ENCODE measurements at regions not wholly inside any gene's neighbourhood (a gene's known extent, or its start where the extent isn't known, plus 50 kb on each side); places are given as distances from the start of the nearest gene placed in this dataset.

DNA sequence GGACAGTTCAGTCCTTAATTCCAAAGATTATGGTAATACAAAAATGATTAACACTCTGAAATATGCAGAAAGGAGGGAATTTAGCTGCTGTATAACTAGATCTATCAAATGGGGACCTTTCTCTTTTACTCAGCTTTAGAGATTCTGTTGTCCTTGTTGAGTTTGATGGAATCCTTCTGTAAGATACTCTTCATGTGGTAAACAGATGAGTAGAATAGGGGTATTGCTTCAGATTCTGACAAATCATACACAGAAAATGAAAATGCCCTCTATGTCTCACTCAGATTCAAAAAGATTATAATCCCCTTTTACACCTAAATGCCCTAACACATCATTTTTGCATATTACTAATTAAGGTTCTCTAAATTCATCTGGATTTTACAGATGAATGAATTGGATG, 50.7 kb downstream of the ARHGAP35 start:
- DNase-seq = no peak

DNA sequence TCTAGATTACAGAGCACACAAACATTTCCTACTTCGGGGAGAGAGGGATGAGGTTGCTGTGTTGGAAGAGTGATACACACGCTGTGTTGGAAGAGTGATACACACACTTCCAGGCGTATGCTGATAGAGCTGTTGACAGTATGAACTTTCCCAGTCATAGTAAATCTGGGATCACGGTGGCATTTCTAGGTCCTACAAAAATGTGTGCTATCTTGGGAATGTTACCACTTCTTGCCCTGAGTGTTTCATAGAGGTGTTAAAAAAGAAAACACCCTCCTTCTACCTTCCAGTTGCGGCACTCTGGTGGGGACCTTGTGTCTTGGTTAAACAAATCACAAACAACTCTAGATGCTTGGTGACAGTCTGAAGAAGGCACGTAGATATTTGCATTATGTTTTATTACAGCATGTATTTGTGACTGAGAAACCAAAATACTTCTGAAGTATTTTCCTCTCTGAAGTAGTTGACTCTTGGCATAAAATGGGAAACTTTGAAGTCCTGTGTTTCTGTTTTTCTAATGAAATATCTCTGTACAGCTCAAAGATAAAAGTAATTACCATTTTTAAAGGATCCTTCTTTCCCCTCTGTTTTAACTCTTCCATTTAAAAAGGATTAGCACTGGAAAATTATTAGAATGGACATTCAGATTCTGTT, 52.5 kb downstream of the ARHGAP35 start:
- DNase-seq = no peak

DNA sequence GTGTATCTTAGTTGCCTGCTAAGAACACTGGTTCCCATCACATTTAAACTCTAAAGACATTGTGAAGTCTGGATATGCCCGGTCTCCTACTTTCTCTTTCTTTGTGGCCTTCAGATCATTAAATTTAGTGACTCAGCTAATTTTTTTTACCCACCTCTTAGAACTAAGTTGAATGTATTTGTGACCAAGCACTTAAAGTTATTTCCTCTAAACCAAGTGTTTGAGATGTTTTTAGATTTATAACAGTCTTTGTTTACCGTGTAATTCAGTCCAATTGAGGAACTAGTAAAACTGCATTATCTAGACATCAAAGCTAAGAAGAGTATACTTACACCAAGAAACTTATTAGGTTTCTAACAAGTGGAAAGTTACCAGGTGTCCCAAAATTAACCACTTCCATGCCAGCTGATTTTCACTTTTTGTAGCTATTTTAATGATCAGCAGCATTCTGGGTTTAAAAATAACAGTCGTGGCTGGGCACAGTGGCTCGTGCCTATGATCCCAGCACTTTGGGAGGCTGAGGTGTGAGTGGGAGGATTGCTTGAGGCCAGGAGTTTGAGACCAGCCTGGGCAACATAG, 53.1 kb downstream of the ARHGAP35 start:
- DNase-seq = peak in 1 of 2 donors; percentile 7

DNA sequence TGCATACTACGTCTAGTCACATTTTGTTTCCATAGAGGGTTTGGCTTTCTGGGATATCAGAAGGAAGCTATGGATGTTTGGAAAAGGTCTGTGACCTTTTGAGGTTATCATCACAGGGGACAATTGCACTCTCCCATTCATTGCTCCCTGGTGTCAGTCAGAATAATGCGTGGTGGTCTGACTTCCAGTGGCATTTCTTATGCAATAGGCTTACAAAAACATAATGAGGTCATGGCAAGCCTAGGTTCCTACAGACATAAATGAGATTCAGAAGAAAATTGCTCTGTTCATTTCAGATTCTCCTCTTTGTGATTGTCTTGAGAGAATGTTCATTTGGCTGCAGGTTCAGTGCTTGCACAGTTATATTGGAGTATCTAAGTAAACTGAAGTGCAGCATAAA, 54.6 kb downstream of the ARHGAP35 start:
- DNase-seq = no peak

DNA sequence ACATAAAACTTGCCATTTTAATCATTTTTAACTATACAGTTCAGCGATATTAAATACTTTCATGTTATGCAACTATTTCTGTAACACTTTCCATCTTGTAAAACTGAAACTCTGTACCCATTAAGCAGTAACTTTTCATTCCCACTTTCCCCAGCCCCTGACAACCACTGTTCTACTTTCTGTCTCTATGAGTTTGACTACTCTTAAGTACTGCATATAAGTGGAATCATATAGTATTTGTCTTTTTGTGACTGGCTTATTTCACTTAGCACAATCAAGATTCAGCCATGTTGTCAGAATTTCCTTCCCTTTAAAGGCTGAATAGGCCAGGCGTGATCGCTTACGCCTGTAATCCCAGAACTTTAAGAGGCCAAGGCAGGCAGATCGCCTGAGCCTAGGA, 56.2 kb downstream of the ARHGAP35 start:
- DNase-seq = no peak

DNA sequence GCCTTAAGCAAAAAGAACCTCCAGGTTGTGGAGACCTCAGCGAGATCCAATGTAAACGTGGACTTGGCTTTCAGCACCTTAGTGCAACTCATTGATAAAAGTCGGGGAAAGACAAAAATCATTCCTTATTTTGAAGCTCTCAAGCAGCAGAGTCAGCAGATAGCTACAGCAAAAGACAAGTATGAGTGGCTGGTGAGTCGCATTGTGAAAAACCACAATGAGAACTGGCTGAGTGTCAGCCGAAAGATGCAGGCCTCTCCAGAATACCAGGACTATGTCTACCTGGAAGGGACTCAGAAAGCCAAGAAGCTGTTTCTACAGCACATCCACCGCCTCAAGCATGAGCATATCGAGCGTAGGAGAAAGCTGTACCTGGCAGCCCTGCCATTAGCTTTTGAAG, 58.5 kb downstream of the ARHGAP35 start:
- no peak for DNase-seq

DNA sequence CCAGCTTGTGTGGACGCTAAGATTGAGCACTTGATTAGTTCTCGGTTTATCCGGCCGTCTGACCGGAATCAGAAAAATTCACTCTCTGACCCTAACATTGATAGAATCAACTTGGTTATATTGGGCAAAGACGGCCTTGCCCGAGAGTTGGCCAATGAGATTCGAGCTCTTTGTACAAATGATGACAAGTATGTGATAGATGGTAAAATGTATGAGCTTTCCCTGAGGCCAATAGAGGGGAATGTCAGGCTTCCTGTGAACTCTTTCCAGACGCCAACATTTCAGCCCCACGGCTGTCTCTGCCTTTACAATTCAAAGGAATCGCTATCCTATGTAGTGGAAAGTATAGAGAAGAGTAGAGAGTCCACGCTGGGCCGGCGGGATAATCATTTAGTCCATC, 59.6 kb downstream of the ARHGAP35 start:
- no peak for DNase-seq

DNA sequence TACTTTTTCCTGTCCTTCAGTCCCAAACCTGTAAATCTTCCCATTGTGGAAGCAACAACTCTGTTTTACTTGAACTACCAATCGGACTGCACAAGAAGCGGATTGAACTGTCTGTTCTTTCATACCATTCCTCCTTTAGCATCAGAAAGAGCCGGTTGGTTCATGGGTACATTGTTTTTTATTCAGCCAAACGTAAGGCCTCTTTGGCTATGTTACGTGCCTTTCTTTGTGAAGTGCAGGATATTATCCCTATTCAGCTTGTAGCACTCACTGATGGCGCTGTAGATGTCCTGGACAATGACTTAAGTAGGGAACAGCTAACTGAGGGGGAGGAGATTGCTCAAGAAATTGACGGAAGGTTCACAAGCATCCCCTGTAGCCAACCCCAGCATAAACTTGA, 60.3 kb downstream of the ARHGAP35 start:
- no peak for DNase-seq

DNA sequence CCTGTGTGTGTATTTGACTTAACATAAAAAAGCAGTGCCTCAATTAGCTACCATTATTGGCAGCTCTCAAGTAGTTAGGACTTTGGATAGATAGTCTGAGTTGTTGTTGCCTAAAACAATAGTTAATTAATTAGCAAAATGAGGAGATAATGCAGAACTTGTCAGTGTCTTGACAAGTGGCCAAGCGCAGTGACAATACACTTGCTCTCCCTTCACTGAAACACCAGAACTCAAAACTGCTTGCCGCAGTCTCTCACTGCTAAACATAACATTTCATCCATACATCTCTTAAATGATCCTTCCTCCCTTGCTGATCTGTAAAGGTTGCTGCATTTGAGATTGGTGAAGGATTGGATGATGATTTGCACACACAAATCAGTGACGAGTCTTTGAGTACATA, 61.7 kb downstream of the ARHGAP35 start:
- no peak for DNase-seq

DNA sequence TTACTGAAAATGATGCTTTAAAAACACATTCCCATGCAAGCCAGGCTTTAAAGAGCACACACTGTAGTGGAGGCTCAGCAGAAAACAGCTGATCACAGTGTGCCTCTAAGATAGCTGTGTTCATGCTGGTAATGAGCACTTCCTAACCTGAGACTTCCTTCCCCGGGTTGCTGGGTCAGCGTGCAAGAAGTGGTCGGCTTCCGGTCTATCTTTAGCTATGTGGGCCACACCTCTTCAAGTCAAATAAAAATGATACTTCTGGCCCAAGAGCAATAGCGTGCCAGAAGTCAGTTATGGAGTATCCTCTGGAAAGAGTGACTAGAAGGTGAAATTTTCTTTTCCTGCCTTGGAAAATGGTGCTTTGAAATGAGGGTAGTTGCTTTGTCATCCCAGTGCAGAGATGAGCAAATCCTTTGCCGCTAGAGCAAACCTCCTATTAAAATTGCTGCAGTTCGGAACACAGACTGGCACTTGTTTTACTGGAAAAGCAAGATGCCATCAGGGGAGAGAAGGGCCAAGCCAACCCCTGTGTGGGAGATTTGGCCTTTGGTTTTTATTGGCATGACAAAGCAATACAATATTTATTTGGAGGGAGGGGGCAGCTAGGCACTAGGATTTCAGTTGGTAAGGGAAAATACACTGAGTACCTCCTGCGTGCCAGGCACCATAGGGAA, 64.2 kb downstream of the ARHGAP35 start:
- DNase-seq = peak in 1 of 2 donors; percentile 29

DNA sequence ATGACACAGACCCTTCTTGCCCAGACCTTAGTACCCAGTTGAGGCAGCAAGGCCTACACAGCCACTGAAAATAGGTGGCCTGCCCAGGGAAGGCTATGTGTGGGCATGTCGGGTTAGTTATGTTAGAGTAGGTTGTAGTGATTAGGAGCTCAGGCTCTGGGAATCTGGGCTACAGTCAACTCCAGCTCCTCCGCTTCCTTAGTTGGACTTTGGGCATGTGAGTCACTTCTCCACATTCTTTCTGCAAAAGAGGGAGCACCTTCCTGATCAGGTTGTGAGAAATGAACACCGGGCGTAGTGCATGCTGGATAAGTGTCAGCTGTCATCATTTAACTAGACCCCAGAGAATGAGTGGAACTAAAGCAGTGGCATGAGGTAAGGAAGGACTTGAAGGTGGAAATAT, 64.8 kb downstream of the ARHGAP35 start:
- no peak for DNase-seq

DNA sequence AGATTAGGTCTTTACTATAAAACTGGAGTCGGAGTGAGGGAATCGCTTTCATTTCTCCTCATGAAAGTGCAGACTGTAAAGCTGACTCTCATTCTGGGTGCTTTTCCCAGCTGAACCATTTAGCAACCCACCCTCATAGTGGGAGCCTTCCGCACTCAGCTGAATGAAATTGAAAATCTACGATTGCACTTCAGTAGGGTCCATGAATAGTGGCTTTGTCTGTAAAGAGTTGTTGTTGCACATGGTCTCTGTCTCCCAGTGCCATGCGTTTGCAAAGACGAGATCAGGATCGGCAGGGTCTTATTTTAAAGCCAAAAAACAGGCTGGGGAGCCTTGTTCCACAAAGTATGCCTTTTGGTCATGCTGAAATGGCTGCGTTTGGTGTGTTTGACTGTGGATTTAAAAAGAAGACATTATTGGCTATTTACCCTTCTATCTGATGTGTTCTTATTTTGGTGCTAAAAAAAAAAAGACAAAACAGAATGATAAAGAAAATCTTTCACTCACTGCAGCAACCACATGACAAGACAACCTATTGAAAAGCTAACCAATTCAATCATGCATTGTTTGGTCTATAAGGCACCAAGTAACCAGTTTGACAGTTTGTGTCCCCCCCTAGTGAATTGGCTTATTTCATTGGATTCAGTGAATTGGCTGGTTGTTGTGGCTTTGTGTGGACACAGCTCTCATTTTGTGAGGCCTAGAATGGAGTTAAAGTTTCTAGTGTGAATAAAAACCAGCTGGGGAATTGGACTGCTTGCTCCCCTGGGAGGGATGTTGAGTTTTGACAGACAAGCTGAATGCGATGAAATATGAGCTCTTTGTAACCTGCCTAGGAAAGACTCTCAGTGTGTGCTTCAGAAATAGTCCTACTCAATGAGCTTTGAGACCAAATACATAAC, 65.6 kb downstream of the ARHGAP35 start:
- DNase-seq = no peak

DNA sequence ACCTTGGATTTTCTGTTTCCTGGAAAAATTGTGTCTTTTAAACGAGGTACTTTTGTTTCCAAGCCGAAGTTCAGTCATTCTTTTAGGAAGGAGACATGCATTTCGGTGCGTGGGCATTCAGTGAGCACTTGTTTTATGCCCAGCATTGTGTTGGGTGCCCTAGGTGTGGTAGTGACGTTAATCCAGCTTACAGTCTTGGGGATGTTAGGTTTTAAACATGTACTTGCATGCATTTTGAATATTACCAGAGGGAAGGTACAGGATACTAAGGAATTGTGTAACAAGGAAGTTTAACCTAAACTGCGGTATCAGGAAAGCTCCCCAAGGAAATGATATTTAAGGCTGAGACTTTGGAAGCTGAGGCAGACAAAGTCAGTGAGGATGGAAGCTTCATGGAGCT, 66.3 kb downstream of the ARHGAP35 start:
- no peak for DNase-seq

DNA sequence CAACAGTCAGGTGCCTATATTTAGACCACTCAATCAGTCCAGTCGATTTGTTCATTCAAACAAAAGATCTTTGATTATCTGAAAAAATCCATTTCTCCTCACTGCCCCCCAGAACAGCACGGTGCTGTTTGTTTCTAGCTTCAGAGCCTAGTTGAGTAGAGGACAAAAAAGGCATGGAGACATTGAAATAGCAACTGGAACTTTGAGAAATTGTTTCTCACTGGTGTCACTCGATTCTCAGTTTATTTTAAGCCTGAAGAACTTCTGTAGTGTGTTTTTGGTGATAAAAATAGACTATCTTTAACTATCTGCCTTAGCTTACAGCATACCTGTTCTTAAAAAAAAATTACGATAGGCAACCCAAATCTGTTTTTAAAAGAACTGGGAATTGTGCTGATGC, 67.1 kb downstream of the ARHGAP35 start:
- DNase-seq = no peak

DNA sequence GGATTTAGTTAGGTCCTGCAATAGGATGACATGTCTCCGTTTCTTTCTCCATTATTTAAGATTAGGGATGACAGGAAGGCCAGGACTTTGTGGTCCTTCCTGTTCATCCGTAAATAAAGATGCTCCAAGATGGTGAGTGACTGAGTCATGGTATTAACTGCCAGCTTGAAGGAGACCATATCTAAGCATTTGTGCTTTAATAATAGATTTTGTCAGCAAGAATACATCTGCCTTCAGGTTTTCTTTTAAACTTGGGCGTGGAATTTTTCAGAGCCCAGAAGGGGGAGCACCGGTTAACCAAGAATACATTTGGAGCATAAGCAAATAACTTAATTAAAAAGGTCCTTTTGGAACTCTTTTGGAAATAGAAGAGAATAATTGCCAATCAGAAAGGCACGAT, 68.2 kb downstream of the ARHGAP35 start:
- DNase-seq = no peak

DNA sequence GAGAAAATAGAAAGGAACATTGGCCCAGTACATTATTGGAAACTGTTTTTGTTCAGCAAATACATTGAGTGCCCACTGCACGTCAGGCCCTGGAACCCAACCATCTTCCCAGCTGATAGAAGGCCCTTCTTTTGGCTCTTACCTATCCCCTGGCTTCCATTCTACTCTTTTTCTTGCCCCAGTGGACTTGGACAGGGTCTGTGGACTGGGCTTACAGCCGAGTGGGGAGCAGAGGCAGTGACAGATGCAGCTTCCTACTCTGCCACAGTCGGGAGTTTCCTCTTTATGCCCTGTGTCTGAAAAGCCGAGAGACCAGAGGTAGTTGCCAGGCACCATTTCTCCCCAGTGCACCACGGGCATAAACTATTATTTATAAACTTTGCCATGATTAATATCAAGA, 70.4 kb downstream of the ARHGAP35 start:
- DNase-seq = no peak

DNA sequence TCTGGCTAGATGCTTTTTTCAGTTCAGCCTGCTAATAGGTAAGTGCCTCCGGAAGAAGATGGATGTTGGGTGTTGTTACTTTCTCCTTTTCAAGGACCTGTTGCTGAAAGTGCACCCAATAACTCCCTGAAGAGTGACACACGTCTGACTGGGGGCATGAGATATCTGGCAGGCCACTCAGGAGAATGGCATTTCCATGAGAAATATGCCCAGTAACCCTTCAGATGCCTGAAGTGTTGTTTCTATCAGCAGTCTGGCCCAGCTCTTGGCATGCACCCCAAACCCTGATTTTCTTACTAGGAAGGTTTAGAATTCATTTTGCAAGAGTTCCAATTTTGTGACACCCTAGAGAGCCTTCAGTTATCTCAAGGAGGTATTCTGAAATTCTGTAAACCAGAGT, 71.5 kb downstream of the ARHGAP35 start:
- no peak for DNase-seq

DNA sequence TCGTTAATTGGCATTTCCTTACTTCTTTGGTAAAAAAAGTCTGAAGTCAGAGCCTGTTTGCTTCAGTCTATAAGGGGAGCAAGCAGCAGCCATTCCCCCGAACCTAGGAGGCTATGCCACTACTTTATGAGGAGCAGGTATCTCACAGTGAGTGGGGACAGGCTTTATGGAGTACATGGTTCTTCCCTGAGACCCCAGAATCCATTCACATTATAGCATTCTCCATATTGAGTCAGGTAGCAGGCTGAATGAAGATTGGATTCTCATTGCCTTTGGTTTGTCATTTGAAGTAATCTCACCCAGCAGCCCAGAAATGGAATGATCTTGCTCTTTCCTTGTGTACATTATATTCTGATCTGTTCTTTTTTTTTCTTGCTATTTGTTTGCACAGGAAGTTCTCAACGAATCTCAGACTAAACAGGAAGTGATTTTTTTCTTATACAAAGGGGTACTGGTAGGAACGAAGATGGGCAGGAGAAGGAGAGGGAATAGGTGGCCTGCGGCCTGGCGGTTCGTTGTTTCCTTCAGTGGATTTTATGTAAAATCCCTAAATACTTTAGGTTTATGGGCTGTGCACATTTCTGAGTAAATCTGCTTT, 74.4 kb downstream of the ARHGAP35 start:
- DNase-seq = peak in 1 of 2 donors; percentile 38

DNA sequence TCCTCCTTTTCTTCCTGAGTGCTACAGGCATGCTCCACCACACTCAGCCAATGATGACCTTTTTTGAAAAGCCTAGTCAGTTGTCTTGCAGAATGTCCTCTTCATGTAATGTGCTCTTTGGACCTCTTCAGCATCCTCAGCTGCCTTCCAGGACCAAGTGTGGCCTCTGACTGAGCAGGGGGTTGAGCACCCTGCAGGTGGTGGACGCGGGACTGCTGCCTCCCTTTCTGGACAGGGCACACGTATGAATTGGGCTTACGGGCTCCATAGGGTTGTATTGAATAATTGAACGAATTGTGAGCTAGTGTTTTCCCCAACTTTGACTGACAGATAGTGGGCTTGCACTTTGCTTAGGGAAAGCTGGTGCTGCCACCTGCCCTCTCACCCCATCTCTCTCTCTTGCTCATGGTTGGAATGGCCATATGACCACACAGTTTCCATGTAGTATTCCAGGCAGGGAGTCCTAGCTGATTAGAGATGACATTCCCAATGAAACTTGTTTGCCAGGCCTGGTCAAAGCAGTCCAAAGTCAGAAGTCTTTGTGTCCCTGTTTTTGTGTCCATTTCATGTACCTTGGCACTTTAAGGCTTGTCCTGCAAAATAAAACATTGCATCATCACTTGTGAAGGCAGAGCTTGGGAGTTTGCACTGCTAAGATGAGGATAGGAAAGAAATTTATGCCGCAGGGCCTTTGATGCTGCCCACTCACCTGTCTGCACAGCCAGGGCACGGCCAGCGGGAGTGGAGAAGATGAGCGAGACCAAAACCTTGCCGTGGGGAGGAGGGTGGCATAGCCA, 76.3 kb upstream of the NPAS1 start:
- no peak for DNase-seq

DNA sequence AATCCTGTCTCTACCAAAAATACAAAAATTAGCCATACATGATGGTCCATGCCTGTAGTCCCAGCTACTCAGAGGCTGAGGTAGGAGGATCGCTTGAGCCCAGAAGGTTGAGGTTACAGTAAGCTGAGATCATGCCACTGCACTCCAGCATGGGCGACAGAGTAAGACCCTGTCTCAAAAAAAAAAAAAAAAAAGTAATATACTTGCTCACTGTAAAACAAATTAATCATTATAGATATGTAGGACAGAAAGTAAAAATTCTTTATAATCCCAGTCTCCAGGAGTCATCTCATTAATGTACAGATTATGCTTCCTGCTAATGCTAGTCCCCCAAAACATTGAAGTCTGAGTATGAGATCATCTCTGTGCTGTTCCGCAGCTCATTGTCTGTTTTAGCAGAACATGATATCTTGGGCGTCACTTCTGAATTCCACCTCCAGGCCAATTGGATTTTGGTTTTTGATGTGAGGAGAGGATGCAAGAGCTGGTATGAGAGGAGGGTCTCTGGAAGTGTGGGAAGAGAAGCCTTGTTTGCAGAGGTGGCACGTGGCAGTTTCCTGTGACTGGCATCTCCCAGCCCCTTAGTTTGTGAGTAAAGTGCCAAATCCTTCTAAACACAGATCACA, 75.4 kb upstream of the NPAS1 start:
- no peak for DNase-seq

DNA sequence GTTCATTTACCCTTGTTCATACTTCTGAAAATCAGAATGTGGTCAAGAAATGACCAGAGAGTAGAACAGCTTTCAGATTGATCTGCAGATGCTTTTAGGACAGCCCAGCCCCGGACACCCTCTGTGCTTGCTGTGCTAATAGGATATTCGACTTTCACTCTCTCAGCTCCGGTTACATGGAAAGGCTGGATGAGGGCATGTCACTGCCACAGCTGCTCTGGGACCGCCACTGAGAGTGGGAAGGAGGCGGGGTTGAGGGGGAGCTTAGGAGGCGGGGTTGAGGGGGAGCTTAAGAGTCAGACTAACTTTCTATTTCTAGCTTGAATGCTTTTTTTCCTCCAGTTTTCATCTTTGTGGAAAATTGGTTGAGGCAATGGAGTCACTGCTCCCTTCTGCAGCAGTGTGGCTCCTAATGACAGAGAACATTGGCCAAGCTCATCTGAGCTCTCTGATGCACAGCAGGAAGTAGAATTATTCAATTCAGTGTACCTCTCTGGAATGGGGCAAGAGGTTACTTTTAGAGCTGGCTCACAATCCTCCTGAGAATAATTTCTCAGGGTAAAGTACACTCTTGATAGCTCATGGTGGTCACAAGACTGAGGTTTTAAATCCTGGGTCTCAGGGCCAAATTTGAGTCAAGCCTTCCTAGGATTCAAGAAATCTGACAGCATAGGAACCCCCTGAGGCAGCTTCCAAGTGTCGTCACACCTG, 74.6 kb upstream of the NPAS1 start:
- DNase-seq = no peak

Data from CD4-positive, alpha-beta T cell treated with Interleukin-1 beta for 1 hour (primary cell).